K562 (cell line): ENCODE measurements at regions not wholly inside any gene's neighbourhood (a gene's known extent, or its start where the extent isn't known, plus 50 kb on each side); places are given as distances from the start of the nearest gene placed in this dataset.

ENCODE experiments used
- BRCA1 ChIP-seq, 2 experiments: fragments of 450-650 bp in 1 of 2; sonication (generic) in 1 of 2; formaldehyde crosslinking in 1 of 2; IDR thresholded peaks; 2 replicates each; pipeline versions ENCODE4 v1.5.0 to v1.6.1; 2017 to 2020; ENCODE audit warnings: mild to moderate bottlenecking in 1 of 2, missing genetic modification reagents in 1 of 2
- EZH2 ChIP-seq: IDR thresholded peaks from 2 replicates; pipeline ENCODE4 v1.6.1; 2012; ENCODE audit warnings: low read depth, mild to moderate bottlenecking, inconsistent platforms, low read length, borderline replicate concordance
- HDAC6 ChIP-seq: IDR thresholded peaks from 2 replicates; pipeline ENCODE4 v1.6.1; 2012; ENCODE audit warnings: low read depth, mild to moderate bottlenecking, control low read depth, inconsistent platforms, low read length, moderate library complexity
- HIVEP1 ChIP-seq: fragments of 250-450 bp; sonication (Bioruptor Pico); IDR thresholded peaks from 2 replicates; pipeline ENCODE4 v1.4.0; 2020; ENCODE audit warnings: mild to moderate bottlenecking
- MYBL2 ChIP-seq, 2 experiments: fragments of 450-650 bp in 1 of 2; sonication (generic) in 1 of 2; formaldehyde crosslinking in 1 of 2; IDR thresholded peaks; 2 replicates each; pipeline versions ENCODE4 v1.6.1 to v1.8.1; 2017 to 2022; ENCODE audit warnings: borderline replicate concordance in 1 of 2, inconsistent platforms in 1 of 2, low read depth in 1 of 2, mild to moderate bottlenecking in 1 of 2, missing genetic modification reagents in 1 of 2, moderate library complexity in 1 of 2
- POLR2A ChIP-seq: fragments of 450-650 bp; conservative IDR thresholded peaks from 2 replicates; pipeline ENCODE4 v1.6.1; 2016
- RBFOX2 ChIP-seq: fragments of 200-400 bp; formaldehyde crosslinking; IDR thresholded peaks from 2 replicates; pipeline ENCODE4 v1.6.1; 2017; ENCODE audit warnings: low read depth, mild to moderate bottlenecking, low read length, moderate library complexity
- RBM14 ChIP-seq: fragments of 200-400 bp; formaldehyde crosslinking; IDR thresholded peaks from 2 replicates; pipeline ENCODE4 v1.6.1; 2018; ENCODE audit warnings: low read depth, mild to moderate bottlenecking, low read length, moderate library complexity, borderline replicate concordance; ENCODE audit not compliant: insufficient read depth
- SAFB2 ChIP-seq: fragments of 200-400 bp; formaldehyde crosslinking; IDR thresholded peaks from 2 replicates; pipeline ENCODE4 v1.6.1; 2018; ENCODE audit warnings: borderline replicate concordance, low read length, low read depth, moderate library complexity; ENCODE audit not compliant: severe bottlenecking
- YBX1 ChIP-seq: fragments of 450-650 bp; IDR thresholded peaks from 2 replicates; pipeline ENCODE4 v1.7.1; 2016; ENCODE audit warnings: mild to moderate bottlenecking
- ZHX1 ChIP-seq: fragments of 150-350 bp; conservative IDR thresholded peaks from 2 replicates; pipeline ENCODE4 v1.6.1; 2014; ENCODE audit warnings: low read length

GRCh38 chr16:73813527-73813926 is 483.1 kb upstream of the PSMD7 start:
- TF ChIP-seq YBX1 (no peak), MYBL2 (IDR thresholded peaks at IDR 0.05; ENCODE audit: low read depth) (no peak), MYBL2 (CRISPR knock-in tag; IDR thresholded peaks at IDR 0.05; ENCODE audit: borderline replicate concordance) (no peak), POLR2A (no peak), HIVEP1 (no peak), HDAC6 (no peak), RBM14 (no peak), SAFB2 (no peak), BRCA1 (IDR thresholded peaks at IDR 0.05) (no peak), BRCA1 (CRISPR knock-in tag; IDR thresholded peaks at IDR 0.05) (no peak), EZH2 (no peak), ZHX1 (no peak), RBFOX2 (no peak)
